ENCODE measurements at regions not wholly inside any gene's neighbourhood (a gene's known extent, or its start where the extent isn't known, plus 50 kb on each side); places are given as distances from the start of the nearest gene placed in this dataset.

GRCh38 chr1:56355918-56356317 is 223.4 kb downstream of the PLPP3 start:
- no peak for DNase-seq (ENCODE audit: low read depth)

- no peak for DNase-seq (ENCODE audit: low read depth)
Observed at GRCh38 chr1:56355422-56355821, 223.9 kb downstream of the PLPP3 start.

- DNase-seq (ENCODE audit: low read depth), result no peak
Observed at GRCh38 chr1:56345831-56346230, 233.5 kb downstream of the PLPP3 start.

GRCh38 chr1:56340977-56341376 is 238.4 kb downstream of the PLPP3 start:
- no peak for DNase-seq (ENCODE audit: low read depth)

GRCh38 chr1:56339786-56340465 is 239.4 kb downstream of the PLPP3 start:
- DNase-seq (ENCODE audit: low read depth), result no peak

- no peak for DNase-seq (ENCODE audit: low read depth)
Observed at GRCh38 chr1:56339093-56339492, 240.3 kb downstream of the PLPP3 start.

GRCh38 chr1:56336982-56337381 is 242.4 kb downstream of the PLPP3 start:
- no peak for DNase-seq (ENCODE audit: low read depth)

- DNase-seq (ENCODE audit: low read depth), result no peak
Observed at GRCh38 chr1:56335394-56335793, 244.0 kb downstream of the PLPP3 start.

- no peak for DNase-seq (ENCODE audit: low read depth)
Observed at GRCh38 chr1:56334047-56334446, 245.3 kb downstream of the PLPP3 start.

- DNase-seq (ENCODE audit: low read depth), result no peak
Observed at GRCh38 chr1:56333461-56333860, 245.9 kb downstream of the PLPP3 start.

GRCh38 chr1:56331892-56332567 is 247.3 kb downstream of the PLPP3 start:
- no peak for DNase-seq (ENCODE audit: low read depth)

- no peak for DNase-seq (ENCODE audit: low read depth)
Observed at GRCh38 chr1:56331207-56331891, 248.0 kb downstream of the PLPP3 start.

- peak; percentile 23 for DNase-seq (ENCODE audit: low read depth)
Observed at GRCh38 chr1:56330391-56331026, 248.9 kb downstream of the PLPP3 start.

- no peak for DNase-seq (ENCODE audit: low read depth)
Observed at GRCh38 chr1:56329970-56330369, 249.4 kb downstream of the PLPP3 start.

GRCh38 chr1:56327195-56327594 is 252.2 kb downstream of the PLPP3 start:
- no peak for DNase-seq (ENCODE audit: low read depth)

GRCh38 chr1:56326056-56326455 is 253.3 kb downstream of the PLPP3 start:
- no peak for DNase-seq (ENCODE audit: low read depth)

- DNase-seq (ENCODE audit: low read depth), result no peak
Observed at GRCh38 chr1:56324504-56324903, 254.9 kb downstream of the PLPP3 start.

- no peak for DNase-seq (ENCODE audit: low read depth)
Observed at GRCh38 chr1:56322211-56322610, 257.2 kb downstream of the PLPP3 start.

GRCh38 chr1:56321150-56321490 is 258.2 kb downstream of the PLPP3 start:
- DNase-seq (ENCODE audit: low read depth), result no peak

GRCh38 chr1:56320464-56321149 is 258.8 kb downstream of the PLPP3 start:
- DNase-seq (ENCODE audit: low read depth), result no peak

GRCh38 chr1:56317722-56318121 is 261.6 kb downstream of the PLPP3 start:
- DNase-seq (ENCODE audit: low read depth), result no peak

GRCh38 chr1:56315293-56315942 is 263.9 kb downstream of the PLPP3 start:
- no peak for DNase-seq (ENCODE audit: low read depth)
